SW 1271 (cell line): ENCODE measurements at regions not wholly inside any gene's neighbourhood (a gene's known extent, or its start where the extent isn't known, plus 50 kb on each side); places are given as distances from the start of the nearest gene placed in this dataset.

ENCODE experiments used
- DNase-seq, 2 experiments: peaks; one replicate each; lab custom pipeline; 2025; lab: John Stamatoyannopoulos, UW

DNA sequence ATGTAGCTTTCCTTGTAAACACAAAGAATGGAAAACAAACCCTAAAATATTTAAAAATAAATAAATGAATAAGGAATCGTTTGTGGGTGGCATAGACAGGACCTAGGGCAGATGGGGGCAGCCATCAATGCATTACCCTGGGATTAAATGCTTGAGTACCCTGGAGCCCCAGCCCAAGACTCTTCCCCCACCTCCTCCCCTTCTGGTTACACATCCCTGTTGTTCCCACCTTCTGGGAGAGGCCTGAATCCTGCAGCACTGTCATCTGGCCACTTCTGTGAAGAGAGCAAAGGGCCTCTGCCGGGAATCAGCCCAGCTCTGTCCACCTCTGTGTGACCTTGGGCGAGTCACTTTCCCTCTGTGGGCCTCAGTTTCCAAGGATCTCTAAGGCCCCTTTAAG lies 61.6 kb upstream of the COL13A1 start:
- no peak for DNase-seq

GRCh38 chr10:69741252-69741651 lies 60.5 kb upstream of the COL13A1 start:
- no peak for DNase-seq

DNA sequence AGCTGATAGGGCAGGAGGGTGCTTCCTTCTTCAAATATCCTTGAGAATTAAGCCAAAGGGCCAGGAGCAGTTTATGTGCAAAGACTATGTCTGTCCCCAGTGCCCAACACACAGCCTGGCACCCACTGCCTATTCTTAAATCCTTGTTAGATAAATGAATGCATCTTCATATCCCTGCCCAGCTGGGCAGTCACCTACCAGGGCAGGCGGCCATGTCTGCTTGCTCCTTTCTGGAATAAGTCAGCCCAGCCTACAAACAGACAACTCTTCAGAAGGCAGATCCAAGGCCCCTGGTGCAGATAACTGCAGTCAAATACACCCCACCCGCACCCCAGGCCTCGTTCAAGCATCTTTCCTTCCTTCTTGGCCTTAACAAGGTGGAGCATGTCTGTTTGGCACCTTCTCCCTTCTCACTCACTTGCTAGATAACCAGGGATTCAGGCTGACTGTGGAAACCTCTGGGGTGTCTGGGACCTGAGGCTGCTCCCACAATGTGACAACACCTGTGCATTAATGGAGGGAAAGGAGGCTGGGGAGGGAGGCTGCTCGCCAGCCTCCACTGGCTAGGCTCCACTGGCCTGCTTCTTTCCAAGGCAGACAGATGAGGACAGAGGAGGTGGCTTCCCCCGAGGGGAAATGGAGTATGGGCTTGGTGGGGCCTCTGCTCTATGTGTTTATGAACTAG lies 59.9 kb upstream of the COL13A1 start:
- no peak for DNase-seq

DNA sequence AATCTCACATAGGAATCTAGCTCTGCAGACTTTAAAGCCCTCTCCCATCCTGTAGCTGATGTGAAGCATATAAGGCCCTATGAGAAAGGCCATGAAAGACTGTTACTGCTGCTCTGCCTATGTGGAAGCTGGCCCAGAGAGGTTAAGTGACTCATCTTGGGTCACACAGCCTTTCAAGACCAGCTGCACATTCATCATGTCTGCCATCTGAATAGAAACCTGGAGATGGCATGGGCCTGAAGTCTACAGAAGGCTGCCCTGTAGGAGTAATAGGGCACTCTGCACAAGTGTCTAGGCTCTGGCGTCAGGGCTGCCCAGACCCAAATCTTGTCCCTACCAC lies 59.4 kb upstream of the COL13A1 start:
- no peak for DNase-seq

- DNase-seq: no peak
Measured at GRCh38 chr10:69742928-69743602, 58.6 kb upstream of the COL13A1 start.

DNA sequence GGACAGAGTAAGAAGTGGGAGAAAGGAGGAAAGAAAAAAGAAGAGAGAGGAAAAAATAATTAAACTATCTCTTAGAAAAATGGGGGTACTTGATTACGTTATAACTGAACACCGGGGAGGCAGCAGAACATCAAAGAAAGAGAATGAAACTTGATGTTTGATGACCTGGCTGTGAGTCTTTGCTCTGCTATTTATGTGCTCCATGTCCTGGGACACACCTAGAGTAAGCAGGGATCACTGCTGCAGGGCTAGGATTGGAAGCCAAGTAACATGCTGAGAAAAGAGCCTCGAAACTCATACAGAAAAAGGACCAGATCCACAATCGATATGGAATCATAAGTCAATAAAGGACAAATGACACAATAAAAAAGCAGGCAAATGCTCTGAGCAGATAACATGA lies 56.7 kb upstream of the COL13A1 start:
- no peak for DNase-seq

- no peak for DNase-seq
Measured at GRCh38 chr10:69745698-69746097, 56.0 kb upstream of the COL13A1 start.

DNA sequence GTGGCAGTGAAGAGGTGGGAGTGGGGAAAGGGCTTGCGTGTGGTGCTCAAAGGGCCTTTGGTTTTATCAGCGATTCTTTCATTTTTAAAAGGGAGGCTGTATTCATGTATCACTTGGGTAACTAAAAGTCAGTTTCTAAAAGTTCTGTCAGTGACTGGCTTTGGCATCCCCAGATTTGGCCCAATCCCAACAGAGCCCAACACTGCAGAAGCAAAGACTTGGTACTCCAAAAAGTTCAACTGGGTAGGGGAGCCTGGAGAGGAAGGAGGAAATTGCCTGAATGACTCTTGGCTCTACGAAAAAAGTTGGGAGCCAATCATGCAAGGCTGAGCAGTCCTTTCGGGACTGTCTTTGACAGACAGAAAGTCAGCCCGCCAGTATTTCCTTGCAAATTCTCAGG lies 54.5 kb upstream of the COL13A1 start:
- no peak for DNase-seq

DNA sequence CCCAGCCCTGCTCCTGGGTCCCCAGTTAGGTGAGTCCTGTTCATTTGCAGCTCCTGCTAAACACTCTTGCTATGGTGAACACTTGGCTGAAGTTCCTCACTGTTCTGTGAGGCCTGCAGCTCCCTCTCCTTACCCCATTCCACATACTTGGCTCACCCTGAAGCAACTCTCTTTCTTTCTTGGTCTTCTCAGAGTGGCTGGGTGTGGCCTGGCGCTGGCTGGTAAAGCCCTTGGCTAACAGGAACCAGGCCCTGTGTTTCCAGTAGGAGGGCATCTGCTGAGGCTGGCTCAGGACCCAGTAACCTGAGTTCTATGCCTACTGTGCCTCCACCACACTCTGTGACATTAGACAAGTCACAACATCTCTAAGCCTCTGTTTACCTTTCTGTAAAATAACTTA lies 53.1 kb upstream of the COL13A1 start:
- DNase-seq: no peak

DNA sequence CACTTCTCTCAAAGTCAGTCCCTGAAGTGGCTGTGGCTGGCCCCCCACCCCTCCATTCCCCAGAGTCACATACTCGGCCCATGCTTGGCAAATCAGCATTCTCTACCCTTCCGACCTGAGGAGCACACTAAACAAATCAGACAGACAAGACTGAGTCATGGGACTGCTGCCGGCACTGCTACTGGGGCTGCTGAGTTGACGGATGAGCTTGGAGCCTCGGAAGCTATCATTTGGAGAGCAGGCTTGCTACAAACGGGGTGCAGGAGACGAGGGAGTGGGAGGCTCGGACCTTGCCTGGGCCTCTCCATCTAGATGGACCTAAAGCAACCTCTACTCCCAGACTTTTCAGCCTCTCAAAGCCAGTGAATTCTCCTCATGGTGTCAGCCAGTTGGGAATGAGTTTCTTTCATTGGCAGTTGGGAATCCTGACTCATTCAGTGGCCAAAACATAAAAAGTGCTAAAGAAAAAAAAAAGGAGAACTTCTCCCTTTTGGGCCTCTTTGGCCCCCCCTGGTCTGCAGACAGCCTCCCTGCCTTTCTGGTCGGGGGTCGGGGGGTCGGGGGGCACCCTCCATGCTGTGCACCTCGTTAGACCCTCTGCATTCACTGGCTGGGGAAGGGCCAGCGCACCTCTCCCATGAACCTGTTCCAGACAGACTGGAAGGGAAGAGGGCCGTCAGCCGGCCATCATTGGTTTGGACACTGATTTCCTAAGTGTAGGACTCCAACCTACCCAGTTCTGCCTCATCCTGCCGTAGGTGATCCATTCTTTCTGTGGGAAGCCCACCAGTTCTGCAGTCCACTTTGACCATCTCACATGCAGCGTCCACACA lies 52.3 kb upstream of the COL13A1 start:
- no peak for DNase-seq

DNA sequence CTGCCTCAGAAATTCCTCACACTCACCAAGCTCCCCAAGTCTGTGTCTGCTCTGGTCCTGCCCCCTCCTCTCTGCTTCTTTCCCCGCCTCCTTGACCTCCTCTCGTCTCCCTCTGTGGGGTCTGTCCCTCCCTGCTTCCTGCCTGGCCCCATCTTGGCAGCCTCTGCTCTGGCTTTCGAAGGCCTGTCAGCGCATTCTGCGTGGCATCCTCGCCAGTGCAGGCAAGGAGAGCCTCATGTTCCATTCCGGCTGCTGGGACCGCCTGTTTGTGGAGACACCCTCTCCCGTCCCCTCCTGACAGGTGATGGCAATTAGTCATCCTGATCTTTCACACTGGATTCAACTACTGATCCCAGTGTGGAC lies 51.7 kb upstream of the COL13A1 start:
- DNase-seq: no peak

DNA sequence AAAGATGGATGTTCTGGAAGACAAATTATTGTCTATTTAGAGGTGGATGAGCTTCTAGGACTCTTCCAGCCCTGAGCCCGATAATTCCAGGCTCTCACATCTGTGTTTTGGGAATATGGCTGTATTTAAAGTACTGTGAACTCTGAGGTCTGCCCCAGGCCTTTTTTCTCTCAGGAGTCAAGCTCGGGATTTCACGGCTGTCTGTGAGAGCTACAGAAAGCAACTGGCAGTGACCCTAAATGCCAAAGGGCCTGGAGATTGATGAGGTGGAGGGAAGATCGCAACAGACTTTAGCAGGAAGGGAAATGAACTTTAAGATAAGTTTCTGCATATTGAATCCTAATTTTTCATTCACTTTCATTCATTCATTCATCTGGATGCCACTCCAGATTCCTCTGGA lies 51.0 kb upstream of the COL13A1 start:
- no peak for DNase-seq

DNA sequence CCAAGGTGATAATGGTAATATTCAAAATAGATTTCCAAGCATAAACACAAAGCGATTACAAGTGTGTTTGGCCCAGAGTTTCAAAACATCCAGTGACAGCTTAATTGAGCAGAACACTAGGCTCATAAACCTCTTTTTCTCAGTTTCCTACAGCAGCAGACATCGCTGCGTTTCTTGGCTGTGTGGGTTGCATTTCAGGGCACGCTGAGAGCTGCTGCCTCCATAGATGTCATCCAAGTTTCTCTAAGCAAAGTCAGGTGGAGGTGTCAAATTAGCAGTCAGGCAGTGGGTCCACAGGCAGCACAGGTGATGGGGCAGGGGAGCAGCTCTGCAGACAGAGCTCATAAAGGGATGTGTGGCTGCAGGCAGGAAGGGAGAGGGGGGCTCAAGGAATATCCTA lies 50.5 kb upstream of the COL13A1 start:
- no peak for DNase-seq
